ENCODE measurements at regions not wholly inside any gene's neighbourhood (a gene's known extent, or its start where the extent isn't known, plus 50 kb on each side); places are given as distances from the start of the nearest gene placed in this dataset.

- TF ChIP-seq, protein P1, sequence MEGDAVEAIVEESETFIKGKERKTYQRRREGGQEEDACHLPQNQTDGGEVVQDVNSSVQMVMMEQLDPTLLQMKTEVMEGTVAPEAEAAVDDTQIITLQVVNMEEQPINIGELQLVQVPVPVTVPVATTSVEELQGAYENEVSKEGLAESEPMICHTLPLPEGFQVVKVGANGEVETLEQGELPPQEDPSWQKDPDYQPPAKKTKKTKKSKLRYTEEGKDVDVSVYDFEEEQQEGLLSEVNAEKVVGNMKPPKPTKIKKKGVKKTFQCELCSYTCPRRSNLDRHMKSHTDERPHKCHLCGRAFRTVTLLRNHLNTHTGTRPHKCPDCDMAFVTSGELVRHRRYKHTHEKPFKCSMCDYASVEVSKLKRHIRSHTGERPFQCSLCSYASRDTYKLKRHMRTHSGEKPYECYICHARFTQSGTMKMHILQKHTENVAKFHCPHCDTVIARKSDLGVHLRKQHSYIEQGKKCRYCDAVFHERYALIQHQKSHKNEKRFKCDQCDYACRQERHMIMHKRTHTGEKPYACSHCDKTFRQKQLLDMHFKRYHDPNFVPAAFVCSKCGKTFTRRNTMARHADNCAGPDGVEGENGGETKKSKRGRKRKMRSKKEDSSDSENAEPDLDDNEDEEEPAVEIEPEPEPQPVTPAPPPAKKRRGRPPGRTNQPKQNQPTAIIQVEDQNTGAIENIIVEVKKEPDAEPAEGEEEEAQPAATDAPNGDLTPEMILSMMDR (IDR thresholded peaks at IDR 0.05) = no peak
- TF ChIP-seq POLR2A (IDR thresholded peaks at IDR 0.05) = no peak
Measured at GRCh38 chr4:148642907-148643306, 200.7 kb upstream of the NR3C2 start.

Data from Peyer's patch (tissue), 4 donors.